H9 (cell line): ENCODE measurements at regions not wholly inside any gene's neighbourhood (a gene's known extent, or its start where the extent isn't known, plus 50 kb on each side); places are given as distances from the start of the nearest gene placed in this dataset.
A peak's percentile ranks its signal among the peaks of the same experiment; 100 is the strongest.

ENCODE experiments used
- DNase-seq: peaks from one replicate; pipeline ENCODE4 v3.0.0-alpha.2; 2017
- H2AFZ ChIP-seq: one replicate; pipeline ENCODE4 v1.6.1; 2013; ENCODE audit warnings: mild to moderate bottlenecking, low read length, control low read depth, moderate library complexity
- H2AK5ac ChIP-seq: 2 replicates; pipeline ENCODE4 v1.6.1; 2013; ENCODE audit warnings: low read length, control low read depth, mixed read lengths; ENCODE audit not compliant: insufficient read length
- H2BK120ac ChIP-seq: one replicate; pipeline ENCODE4 v1.6.1; 2013; ENCODE audit warnings: low read depth, mild to moderate bottlenecking, low read length, control low read depth, inconsistent platforms; ENCODE audit not compliant: poor library complexity, severe bottlenecking
- H2BK12ac ChIP-seq: 2 replicates; pipeline ENCODE4 v1.6.1; 2013; ENCODE audit warnings: low read length, control low read depth, mixed read lengths, low read depth; ENCODE audit not compliant: insufficient read length
- H2BK15ac ChIP-seq: 2 replicates; pipeline ENCODE4 v1.6.1; 2013; ENCODE audit warnings: low read depth, low read length, control low read depth
- H2BK20ac ChIP-seq: one replicate; pipeline ENCODE4 v1.6.1; 2013; ENCODE audit warnings: low read depth, mild to moderate bottlenecking, low read length, control low read depth, inconsistent platforms; ENCODE audit not compliant: poor library complexity, severe bottlenecking
- H2BK5ac ChIP-seq: 2 replicates; pipeline ENCODE4 v1.6.1; 2013; ENCODE audit warnings: low read length, control low read depth, mixed read lengths; ENCODE audit not compliant: insufficient read length
- H3K14ac ChIP-seq: 2 replicates; pipeline ENCODE4 v1.6.1; 2013; ENCODE audit warnings: low read length, control low read depth; ENCODE audit not compliant: insufficient read depth
- H3K18ac ChIP-seq: 2 replicates; pipeline ENCODE4 v1.6.1; 2013; ENCODE audit warnings: low read depth, mild to moderate bottlenecking, mixed read lengths, low read length, control low read depth; ENCODE audit not compliant: insufficient read length
- H3K23ac ChIP-seq: 2 replicates; pipeline ENCODE4 v1.6.1; 2013; ENCODE audit warnings: low read length, control low read depth, mixed read lengths, low read depth; ENCODE audit not compliant: insufficient read length
- H3K23me2 ChIP-seq: 2 replicates; pipeline ENCODE4 v1.6.1; 2013; ENCODE audit warnings: low read depth, mild to moderate bottlenecking, mixed read lengths, low read length, control low read depth; ENCODE audit not compliant: insufficient read length, poor library complexity, severe bottlenecking
- H3K27ac ChIP-seq: 2 replicates; pipeline ENCODE4 v1.5.1; 2013; ENCODE audit warnings: low read length, control low read depth, mixed read lengths, low read depth; ENCODE audit not compliant: insufficient read length
- H3K27me3 ChIP-seq: 2 replicates; pipeline ENCODE4 v1.6.1; 2013; ENCODE audit warnings: low read length, control low read depth, inconsistent platforms; ENCODE audit not compliant: insufficient read depth
- H3K4ac ChIP-seq: 2 replicates; pipeline ENCODE4 v1.6.1; 2013; ENCODE audit warnings: low read depth, mild to moderate bottlenecking, control low read depth, inconsistent platforms, low read length, moderate library complexity
- H3K4me1 ChIP-seq: 2 replicates; pipeline ENCODE4 v1.6.1; 2013; ENCODE audit warnings: low read length, control low read depth, inconsistent platforms; ENCODE audit not compliant: insufficient read depth
- H3K4me2 ChIP-seq: 2 replicates; pipeline ENCODE4 v1.6.1; 2013; ENCODE audit warnings: low read length, control low read depth, mixed read lengths; ENCODE audit not compliant: insufficient read length, insufficient read depth
- H3K56ac ChIP-seq: 2 replicates; pipeline ENCODE4 v1.6.1; 2013; ENCODE audit warnings: low read depth, mild to moderate bottlenecking, mixed read lengths, low read length, control low read depth; ENCODE audit not compliant: insufficient read length
- H3K79me1 ChIP-seq: 2 replicates; pipeline ENCODE4 v1.6.1; 2013; ENCODE audit warnings: low read depth, mild to moderate bottlenecking, moderate library complexity, low read length, control low read depth, inconsistent platforms; ENCODE audit not compliant: insufficient read depth, poor library complexity, severe bottlenecking
- H3K79me2 ChIP-seq: 2 replicates; pipeline ENCODE4 v1.6.1; 2013; ENCODE audit warnings: low read length, control low read depth, inconsistent platforms; ENCODE audit not compliant: insufficient read depth
- H3K9ac ChIP-seq: 2 replicates; pipeline ENCODE4 v1.6.1; 2013; ENCODE audit warnings: low read length, control low read depth, mixed read lengths; ENCODE audit not compliant: insufficient read length; ENCODE audit errors: extremely low read depth
- H3K9me3 ChIP-seq: one replicate; pipeline ENCODE4 v1.6.1; 2013; ENCODE audit warnings: low read depth, low read length, inconsistent platforms; ENCODE audit not compliant: control insufficient read depth
- H3T11ph ChIP-seq: one replicate; pipeline ENCODE4 v1.6.1; 2013; ENCODE audit warnings: mild to moderate bottlenecking, low read length, control low read depth, inconsistent platforms
- H4K20me1 ChIP-seq: one replicate; pipeline ENCODE4 v1.6.1; 2013; ENCODE audit not compliant: control insufficient read depth, insufficient read length, insufficient read depth
- H4K5ac ChIP-seq: 2 replicates; pipeline ENCODE4 v1.6.1; 2013; ENCODE audit warnings: low read depth, mild to moderate bottlenecking, mixed read lengths, low read length, control low read depth; ENCODE audit not compliant: insufficient read length
- H4K8ac ChIP-seq: replicated peaks from 2 replicates; pipeline ENCODE4 v1.6.1; 2013; ENCODE audit warnings: low read length, control low read depth, mixed read lengths, low read depth; ENCODE audit not compliant: insufficient read length
- H4K91ac ChIP-seq: 2 replicates; pipeline ENCODE4 v1.6.1; 2013; ENCODE audit warnings: low read depth, mild to moderate bottlenecking, moderate library complexity, mixed read lengths, low read length, control low read depth; ENCODE audit not compliant: insufficient read length
- H3K27ac Mint-ChIP-seq, 3 experiments: 2 replicates in 2 of 3; 3 replicates in 1 of 3; pipeline ENCODE4 v1.8.0; 2020 to 2021; ENCODE audit warnings: mixed read lengths in 3 of 3, mild to moderate bottlenecking in 1 of 3, moderate library complexity in 1 of 3
- H3K27me3 Mint-ChIP-seq: 2 replicates; pipeline ENCODE4 v1.8.0; 2021; ENCODE audit warnings: low read depth, mild to moderate bottlenecking, moderate library complexity, mixed read lengths
- H3K36me3 Mint-ChIP-seq, 3 experiments: 2 replicates in 2 of 3; 3 replicates in 1 of 3; pipeline ENCODE4 v1.8.0; 2020 to 2021; ENCODE audit warnings: low read depth in 3 of 3, mixed read lengths in 3 of 3; ENCODE audit not compliant: insufficient read depth in 1 of 3
- H3K4me1 Mint-ChIP-seq, 2 experiments: 2 replicates each; pipeline ENCODE4 v1.8.0; 2020; ENCODE audit warnings: mixed read lengths in 2 of 2
- H3K4me3 Mint-ChIP-seq, 2 experiments: 2 replicates in 1 of 2; 3 replicates in 1 of 2; pipeline ENCODE4 v1.8.0; 2020 to 2021; ENCODE audit warnings: mild to moderate bottlenecking in 2 of 2, mixed read lengths in 2 of 2, moderate library complexity in 1 of 2
- H3K9me3 Mint-ChIP-seq, 2 experiments: 2 replicates in 1 of 2; 3 replicates in 1 of 2; pipeline ENCODE4 v1.8.0; 2020; ENCODE audit warnings: mild to moderate bottlenecking in 2 of 2, mixed read lengths in 2 of 2, moderate library complexity in 1 of 2
- CTCF ChIP-seq: fragments of 200-600 bp; sonication (generic); conservative IDR thresholded peaks from 3 replicates; pipeline ENCODE4 v1.8.0; 2021; ENCODE audit warnings: antibody characterized with exemption, mild to moderate bottlenecking
- WGBS: extraction: QIAGEN DNeasy Blood & Tissue Kit; methylation state at CpG from one replicate; pipeline ENCODE4 v1.1.7; 2013; ENCODE audit warnings: missing lambda C conversion rate, low lambda C conversion rate, mixed read lengths; ENCODE audit not compliant: insufficient read length; ENCODE audit errors: extremely low coverage; 5-methylcytosine and 5-hydroxymethylcytosine counted together

GRCh38 chr10:110393866-110394265 is 89.1 kb upstream of the SMNDC1 start:
- no peak overlapping the region for H2AFZ ChIP-seq
- peak overlapping the region in 2 of 3 experiments; percentile 28 to 35; a peak in 3 of 7 replicates for H3K27ac Mint-ChIP-seq

More at GRCh38 chr10:110393866-110394265, 89.1 kb upstream of the SMNDC1 start:
- WGBS, result no CpG with 5 or more reads among the region's 6 CpGs
- no peak overlapping the region for H3K9ac ChIP-seq
- DNase-seq, result no peak
- Mint-ChIP-seq H3K9me3 (no peaks in the 10 kb centered on the region; a peak in 1 of 5 replicates), H3K4me3 (no peak overlapping the region), H3K36me3 (no peaks in the 10 kb centered on the region; a peak in 1 of 7 replicates), H3K27me3 (peaks cover 6% of the 10 kb centered on the region), H3K4me1 (peaks cover 31 to 37% of the 10 kb centered on the region in 2 experiments)
- H2AK5ac ChIP-seq, result no peak overlapping the region
- H3K4me2 ChIP-seq, result no peak overlapping the region
- H2BK5ac ChIP-seq, result no peak overlapping the region
- no peaks in the 10 kb centered on the region for H3K79me1 ChIP-seq
- H4K5ac ChIP-seq, result no peak overlapping the region
- no peak overlapping the region for H3K56ac ChIP-seq
- TF ChIP-seq CTCF, result no peak
- no peak overlapping the region for H2BK15ac ChIP-seq
- H3K79me2 ChIP-seq, result no peaks in the 10 kb centered on the region
- no peak overlapping the region for H2BK20ac ChIP-seq
- H4K20me1 ChIP-seq, result no peaks in the 10 kb centered on the region
- H3K23ac ChIP-seq, result no peak overlapping the region
- H3K14ac ChIP-seq, result no peak overlapping the region
- H3K9me3 ChIP-seq, result no peaks in the 10 kb centered on the region
- H3K18ac ChIP-seq, result no peak overlapping the region
- H2BK120ac ChIP-seq, result no peak overlapping the region
- H3K23me2 ChIP-seq, result no peaks in the 10 kb centered on the region
- no peak overlapping the region for H3T11ph ChIP-seq
- no peak overlapping the region for H4K8ac ChIP-seq
- H2BK12ac ChIP-seq, result no peak overlapping the region
- no peak overlapping the region for H3K27ac ChIP-seq
- no peak overlapping the region for H3K4ac ChIP-seq
- no peaks in the 10 kb centered on the region for H3K27me3 ChIP-seq
- H4K91ac ChIP-seq, result no peak overlapping the region
- peaks cover 9% of the 10 kb centered on the region; the same call in 1 of the 2 replicates for H3K4me1 ChIP-seq
